WTC11 (cell line): ENCODE measurements at regions not wholly inside any gene's neighbourhood (a gene's known extent, or its start where the extent isn't known, plus 50 kb on each side); places are given as distances from the start of the nearest gene placed in this dataset.

Experiments
- ATAC-seq: fragments of 200-7000 bp; cut with Tn5 transposase; 2 replicates; pipeline ENCODE4 v1.10.0; 2021; ENCODE audit warnings: mild to moderate bottlenecking, moderate library complexity
- CTCF ChIA-PET: fragments of 300-600 bp; sonication (Branson Sonifier 250); formaldehyde crosslinking; loops from one replicate; lab custom pipeline; 2021; ENCODE audit warnings: antibody characterized with exemption; lab: Charles Lee
- POLR2A ChIA-PET: fragments of 350-600 bp; sonication (Branson Sonifier 250); formaldehyde crosslinking; loops from one replicate; lab custom pipeline; 2021; ENCODE audit warnings: antibody characterized with exemption; lab: Charles Lee
- DNase-seq: peaks from one replicate; pipeline ENCODE4 v3.0.0; 2021; ENCODE audit warnings: low spot score
- H3K27ac Mint-ChIP-seq: 2 replicates; pipeline ENCODE4 v1.8.0; 2021; ENCODE audit warnings: mixed read lengths
- H3K27me3 Mint-ChIP-seq: 2 replicates; pipeline ENCODE4 v1.8.0; 2021; ENCODE audit warnings: low read depth, mild to moderate bottlenecking, moderate library complexity, mixed read lengths
- H3K36me3 Mint-ChIP-seq: 2 replicates; pipeline ENCODE4 v1.8.0; 2021; ENCODE audit warnings: mixed read lengths
- H3K4me1 Mint-ChIP-seq: 2 replicates; pipeline ENCODE4 v1.8.0; 2022; ENCODE audit warnings: mixed read lengths
- H3K4me3 Mint-ChIP-seq: 2 replicates; pipeline ENCODE4 v1.8.0; 2021; ENCODE audit warnings: mild to moderate bottlenecking, moderate library complexity, mixed read lengths
- H3K9me3 Mint-ChIP-seq: 2 replicates; pipeline ENCODE4 v1.8.0; 2021; ENCODE audit warnings: mixed read lengths
- FOXJ3 ChIP-seq: sonication (generic); formaldehyde crosslinking; IDR thresholded peaks from 2 replicates; pipeline ENCODE4 v1.9.0; 2021; ENCODE audit warnings: missing genetic modification reagents, mild to moderate bottlenecking, borderline replicate concordance
- GTF2I ChIP-seq: fragments of 250-450 bp; sonication (Bioruptor Pico); conservative IDR thresholded peaks from 2 replicates; pipeline ENCODE4 v1.4.0; 2021; ENCODE audit warnings: mild to moderate bottlenecking
- SOX15 ChIP-seq: fragments of 250-450 bp; sonication (Bioruptor Pico); IDR thresholded peaks from 2 replicates; pipeline ENCODE4 v1.9.0; 2021; ENCODE audit warnings: mild to moderate bottlenecking
- ZNF219 ChIP-seq: sonication (generic); formaldehyde crosslinking; IDR thresholded peaks from 2 replicates; pipeline ENCODE4 v1.8.0; 2023; ENCODE audit warnings: missing genetic modification reagents, mild to moderate bottlenecking, borderline replicate concordance
- ZNF317 ChIP-seq: sonication (generic); formaldehyde crosslinking; IDR thresholded peaks from 2 replicates; pipeline ENCODE4 v1.8.1; 2023; ENCODE audit warnings: low read depth, mild to moderate bottlenecking, moderate library complexity, missing genetic modification reagents, borderline replicate concordance
- ZNF416 ChIP-seq: fragments of 250-450 bp; sonication (Bioruptor Pico); IDR thresholded peaks from 2 replicates; pipeline ENCODE4 v1.9.0; 2021; ENCODE audit warnings: mild to moderate bottlenecking, inconsistent platforms
- TF ChIP-seq, protein P1 (sequence below): fragments of 250-450 bp; sonication (Bioruptor Pico); IDR thresholded peaks from 2 replicates; pipeline ENCODE4 v1.8.0; 2021; ENCODE audit warnings: mild to moderate bottlenecking
- TF ChIP-seq, protein P2 (sequence below): sonication (generic); formaldehyde crosslinking; IDR thresholded peaks from 2 replicates; pipeline ENCODE4 v1.8.1; 2023; ENCODE audit warnings: mild to moderate bottlenecking, missing genetic modification reagents, moderate library complexity
- TF ChIP-seq, protein P3 (sequence below): sonication (generic); formaldehyde crosslinking; conservative IDR thresholded peaks from 2 replicates; pipeline ENCODE4 v1.8.1; 2023; ENCODE audit warnings: mild to moderate bottlenecking, low read depth, missing genetic modification reagents, moderate library complexity
- TF ChIP-seq, protein P4 (sequence below): sonication (generic); formaldehyde crosslinking; IDR thresholded peaks from 2 replicates; pipeline ENCODE4 v1.8.0; 2023; ENCODE audit warnings: mild to moderate bottlenecking, missing genetic modification reagents
- TF ChIP-seq, protein P5 (sequence below): sonication (generic); formaldehyde crosslinking; IDR thresholded peaks from 2 replicates; pipeline ENCODE4 v1.8.0; 2022; ENCODE audit warnings: mild to moderate bottlenecking, missing genetic modification reagents
- TF ChIP-seq, protein P6 (sequence below): fragments of 250-450 bp; sonication (Bioruptor Pico); IDR thresholded peaks from 2 replicates; pipeline ENCODE4 v1.9.0; 2021; ENCODE audit warnings: mild to moderate bottlenecking
- TF ChIP-seq, protein P7 (sequence below): sonication (generic); formaldehyde crosslinking; IDR thresholded peaks from 2 replicates; pipeline ENCODE4 v1.8.0; 2023; ENCODE audit warnings: missing genetic modification reagents, mild to moderate bottlenecking, borderline replicate concordance

DNA sequence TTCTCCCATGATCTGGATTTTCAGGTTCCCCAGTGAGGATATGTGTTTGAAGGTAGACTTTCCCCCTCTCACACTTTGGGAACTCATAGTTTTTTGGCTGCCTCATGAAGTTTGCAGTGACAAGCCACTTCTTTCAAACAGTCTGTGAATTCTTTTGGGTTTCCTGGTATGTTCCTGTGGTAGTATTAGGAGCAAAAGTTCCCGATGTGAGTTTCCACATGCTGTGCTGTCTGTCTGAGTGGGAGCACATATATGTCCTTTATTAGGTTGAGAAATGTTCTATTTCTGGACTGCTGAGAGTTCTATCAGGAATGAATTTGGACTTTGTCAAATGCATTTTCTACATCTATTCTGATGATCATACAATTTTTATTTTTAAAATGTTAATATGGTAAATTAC is 273.2 kb upstream of the TARS1 start (continued):
- TF ChIP-seq, protein P1, sequence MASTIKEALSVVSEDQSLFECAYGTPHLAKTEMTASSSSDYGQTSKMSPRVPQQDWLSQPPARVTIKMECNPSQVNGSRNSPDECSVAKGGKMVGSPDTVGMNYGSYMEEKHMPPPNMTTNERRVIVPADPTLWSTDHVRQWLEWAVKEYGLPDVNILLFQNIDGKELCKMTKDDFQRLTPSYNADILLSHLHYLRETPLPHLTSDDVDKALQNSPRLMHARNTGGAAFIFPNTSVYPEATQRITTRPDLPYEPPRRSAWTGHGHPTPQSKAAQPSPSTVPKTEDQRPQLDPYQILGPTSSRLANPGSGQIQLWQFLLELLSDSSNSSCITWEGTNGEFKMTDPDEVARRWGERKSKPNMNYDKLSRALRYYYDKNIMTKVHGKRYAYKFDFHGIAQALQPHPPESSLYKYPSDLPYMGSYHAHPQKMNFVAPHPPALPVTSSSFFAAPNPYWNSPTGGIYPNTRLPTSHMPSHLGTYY (CRISPR knock-in tag): no peak
- TF ChIP-seq, protein P2, sequence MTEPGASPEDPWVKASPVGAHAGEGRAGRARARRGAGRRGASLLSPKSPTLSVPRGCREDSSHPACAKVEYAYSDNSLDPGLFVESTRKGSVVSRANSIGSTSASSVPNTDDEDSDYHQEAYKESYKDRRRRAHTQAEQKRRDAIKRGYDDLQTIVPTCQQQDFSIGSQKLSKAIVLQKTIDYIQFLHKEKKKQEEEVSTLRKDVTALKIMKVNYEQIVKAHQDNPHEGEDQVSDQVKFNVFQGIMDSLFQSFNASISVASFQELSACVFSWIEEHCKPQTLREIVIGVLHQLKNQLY (CRISPR knock-in tag): no peak
- TF ChIP-seq, protein P3, sequence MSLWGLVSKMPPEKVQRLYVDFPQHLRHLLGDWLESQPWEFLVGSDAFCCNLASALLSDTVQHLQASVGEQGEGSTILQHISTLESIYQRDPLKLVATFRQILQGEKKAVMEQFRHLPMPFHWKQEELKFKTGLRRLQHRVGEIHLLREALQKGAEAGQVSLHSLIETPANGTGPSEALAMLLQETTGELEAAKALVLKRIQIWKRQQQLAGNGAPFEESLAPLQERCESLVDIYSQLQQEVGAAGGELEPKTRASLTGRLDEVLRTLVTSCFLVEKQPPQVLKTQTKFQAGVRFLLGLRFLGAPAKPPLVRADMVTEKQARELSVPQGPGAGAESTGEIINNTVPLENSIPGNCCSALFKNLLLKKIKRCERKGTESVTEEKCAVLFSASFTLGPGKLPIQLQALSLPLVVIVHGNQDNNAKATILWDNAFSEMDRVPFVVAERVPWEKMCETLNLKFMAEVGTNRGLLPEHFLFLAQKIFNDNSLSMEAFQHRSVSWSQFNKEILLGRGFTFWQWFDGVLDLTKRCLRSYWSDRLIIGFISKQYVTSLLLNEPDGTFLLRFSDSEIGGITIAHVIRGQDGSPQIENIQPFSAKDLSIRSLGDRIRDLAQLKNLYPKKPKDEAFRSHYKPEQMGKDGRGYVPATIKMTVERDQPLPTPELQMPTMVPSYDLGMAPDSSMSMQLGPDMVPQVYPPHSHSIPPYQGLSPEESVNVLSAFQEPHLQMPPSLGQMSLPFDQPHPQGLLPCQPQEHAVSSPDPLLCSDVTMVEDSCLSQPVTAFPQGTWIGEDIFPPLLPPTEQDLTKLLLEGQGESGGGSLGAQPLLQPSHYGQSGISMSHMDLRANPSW (CRISPR knock-in tag): no peak
- TF ChIP-seq, protein P4, sequence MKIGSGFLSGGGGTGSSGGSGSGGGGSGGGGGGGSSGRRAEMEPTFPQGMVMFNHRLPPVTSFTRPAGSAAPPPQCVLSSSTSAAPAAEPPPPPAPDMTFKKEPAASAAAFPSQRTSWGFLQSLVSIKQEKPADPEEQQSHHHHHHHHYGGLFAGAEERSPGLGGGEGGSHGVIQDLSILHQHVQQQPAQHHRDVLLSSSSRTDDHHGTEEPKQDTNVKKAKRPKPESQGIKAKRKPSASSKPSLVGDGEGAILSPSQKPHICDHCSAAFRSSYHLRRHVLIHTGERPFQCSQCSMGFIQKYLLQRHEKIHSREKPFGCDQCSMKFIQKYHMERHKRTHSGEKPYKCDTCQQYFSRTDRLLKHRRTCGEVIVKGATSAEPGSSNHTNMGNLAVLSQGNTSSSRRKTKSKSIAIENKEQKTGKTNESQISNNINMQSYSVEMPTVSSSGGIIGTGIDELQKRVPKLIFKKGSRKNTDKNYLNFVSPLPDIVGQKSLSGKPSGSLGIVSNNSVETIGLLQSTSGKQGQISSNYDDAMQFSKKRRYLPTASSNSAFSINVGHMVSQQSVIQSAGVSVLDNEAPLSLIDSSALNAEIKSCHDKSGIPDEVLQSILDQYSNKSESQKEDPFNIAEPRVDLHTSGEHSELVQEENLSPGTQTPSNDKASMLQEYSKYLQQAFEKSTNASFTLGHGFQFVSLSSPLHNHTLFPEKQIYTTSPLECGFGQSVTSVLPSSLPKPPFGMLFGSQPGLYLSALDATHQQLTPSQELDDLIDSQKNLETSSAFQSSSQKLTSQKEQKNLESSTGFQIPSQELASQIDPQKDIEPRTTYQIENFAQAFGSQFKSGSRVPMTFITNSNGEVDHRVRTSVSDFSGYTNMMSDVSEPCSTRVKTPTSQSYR (CRISPR knock-in tag): no peak
- TF ChIP-seq FOXJ3 (CRISPR knock-in tag) (no peak), SOX15 (CRISPR knock-in tag) (no peak), GTF2I (CRISPR knock-in tag) (no peak), ZNF416 (CRISPR knock-in tag) (no peak), ZNF219 (CRISPR knock-in tag) (no peak)
- TF ChIP-seq, protein P5, sequence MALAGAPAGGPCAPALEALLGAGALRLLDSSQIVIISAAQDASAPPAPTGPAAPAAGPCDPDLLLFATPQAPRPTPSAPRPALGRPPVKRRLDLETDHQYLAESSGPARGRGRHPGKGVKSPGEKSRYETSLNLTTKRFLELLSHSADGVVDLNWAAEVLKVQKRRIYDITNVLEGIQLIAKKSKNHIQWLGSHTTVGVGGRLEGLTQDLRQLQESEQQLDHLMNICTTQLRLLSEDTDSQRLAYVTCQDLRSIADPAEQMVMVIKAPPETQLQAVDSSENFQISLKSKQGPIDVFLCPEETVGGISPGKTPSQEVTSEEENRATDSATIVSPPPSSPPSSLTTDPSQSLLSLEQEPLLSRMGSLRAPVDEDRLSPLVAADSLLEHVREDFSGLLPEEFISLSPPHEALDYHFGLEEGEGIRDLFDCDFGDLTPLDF (CRISPR knock-in tag): no peak
- TF ChIP-seq, protein P6, sequence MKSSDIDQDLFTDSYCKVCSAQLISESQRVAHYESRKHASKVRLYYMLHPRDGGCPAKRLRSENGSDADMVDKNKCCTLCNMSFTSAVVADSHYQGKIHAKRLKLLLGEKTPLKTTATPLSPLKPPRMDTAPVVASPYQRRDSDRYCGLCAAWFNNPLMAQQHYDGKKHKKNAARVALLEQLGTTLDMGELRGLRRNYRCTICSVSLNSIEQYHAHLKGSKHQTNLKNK: no peak
- TF ChIP-seq, all 79 proteins: peak for 0

DNA sequence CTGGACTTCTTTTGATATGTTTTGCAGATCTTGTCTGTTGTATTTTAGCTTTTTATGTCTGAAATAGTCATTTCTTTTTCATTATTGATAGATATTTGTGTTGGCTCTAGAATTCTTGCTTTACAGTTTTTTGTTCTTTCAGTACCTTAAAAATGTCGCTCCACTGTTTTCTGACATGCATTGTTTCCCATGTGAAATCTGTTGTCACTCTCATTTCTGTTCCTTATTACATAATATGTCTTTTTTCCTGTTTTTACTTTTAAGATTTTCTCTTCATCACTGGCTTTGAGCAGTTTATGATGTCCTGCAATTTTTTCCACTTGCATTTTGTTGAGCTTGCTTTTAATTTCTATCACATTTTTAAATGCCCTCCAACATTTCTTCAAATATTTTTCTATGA is 270.4 kb upstream of the TARS1 start:
- CTCF ChIA-PET: no interaction called here

More for the DNA sequence above, 270.4 kb upstream of the TARS1 start:
- Mint-ChIP-seq H3K27ac (no peak overlapping the region), H3K4me3 (no peak overlapping the region), H3K9me3 (peaks cover 46% of the 10 kb centered on the region), H3K27me3 (no peaks in the 10 kb centered on the region), H3K36me3 (peaks cover 23% of the 10 kb centered on the region), H3K4me1 (no peaks in the 10 kb centered on the region)
- POLR2A ChIA-PET: no interaction called here
- TF ChIP-seq, protein P7, sequence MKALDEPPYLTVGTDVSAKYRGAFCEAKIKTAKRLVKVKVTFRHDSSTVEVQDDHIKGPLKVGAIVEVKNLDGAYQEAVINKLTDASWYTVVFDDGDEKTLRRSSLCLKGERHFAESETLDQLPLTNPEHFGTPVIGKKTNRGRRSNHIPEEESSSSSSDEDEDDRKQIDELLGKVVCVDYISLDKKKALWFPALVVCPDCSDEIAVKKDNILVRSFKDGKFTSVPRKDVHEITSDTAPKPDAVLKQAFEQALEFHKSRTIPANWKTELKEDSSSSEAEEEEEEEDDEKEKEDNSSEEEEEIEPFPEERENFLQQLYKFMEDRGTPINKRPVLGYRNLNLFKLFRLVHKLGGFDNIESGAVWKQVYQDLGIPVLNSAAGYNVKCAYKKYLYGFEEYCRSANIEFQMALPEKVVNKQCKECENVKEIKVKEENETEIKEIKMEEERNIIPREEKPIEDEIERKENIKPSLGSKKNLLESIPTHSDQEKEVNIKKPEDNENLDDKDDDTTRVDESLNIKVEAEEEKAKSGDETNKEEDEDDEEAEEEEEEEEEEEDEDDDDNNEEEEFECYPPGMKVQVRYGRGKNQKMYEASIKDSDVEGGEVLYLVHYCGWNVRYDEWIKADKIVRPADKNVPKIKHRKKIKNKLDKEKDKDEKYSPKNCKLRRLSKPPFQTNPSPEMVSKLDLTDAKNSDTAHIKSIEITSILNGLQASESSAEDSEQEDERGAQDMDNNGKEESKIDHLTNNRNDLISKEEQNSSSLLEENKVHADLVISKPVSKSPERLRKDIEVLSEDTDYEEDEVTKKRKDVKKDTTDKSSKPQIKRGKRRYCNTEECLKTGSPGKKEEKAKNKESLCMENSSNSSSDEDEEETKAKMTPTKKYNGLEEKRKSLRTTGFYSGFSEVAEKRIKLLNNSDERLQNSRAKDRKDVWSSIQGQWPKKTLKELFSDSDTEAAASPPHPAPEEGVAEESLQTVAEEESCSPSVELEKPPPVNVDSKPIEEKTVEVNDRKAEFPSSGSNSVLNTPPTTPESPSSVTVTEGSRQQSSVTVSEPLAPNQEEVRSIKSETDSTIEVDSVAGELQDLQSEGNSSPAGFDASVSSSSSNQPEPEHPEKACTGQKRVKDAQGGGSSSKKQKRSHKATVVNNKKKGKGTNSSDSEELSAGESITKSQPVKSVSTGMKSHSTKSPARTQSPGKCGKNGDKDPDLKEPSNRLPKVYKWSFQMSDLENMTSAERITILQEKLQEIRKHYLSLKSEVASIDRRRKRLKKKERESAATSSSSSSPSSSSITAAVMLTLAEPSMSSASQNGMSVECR (CRISPR knock-in tag): no peak
- TF ChIP-seq ZNF317 (CRISPR knock-in tag): peak; percentile 97
- ATAC-seq: no peak
- DNase-seq: no peak
